Sigmoid colon (tissue), 4 donors: ENCODE measurements at regions not wholly inside any gene's neighbourhood (a gene's known extent, or its start where the extent isn't known, plus 50 kb on each side); places are given as distances from the start of the nearest gene placed in this dataset.

Experiments
- CTCF ChIP-seq, 4 experiments: fragments of 450-650 bp in 3 of 4; fragments of 200-600 bp in 1 of 4; IDR thresholded peaks; one replicate each; pipeline ENCODE4 v1.5.1; 2016 to 2019; ENCODE audit warnings: antibody characterized with exemption in 4 of 4, mild to moderate bottlenecking in 3 of 4, moderate library complexity in 2 of 4
- EP300 ChIP-seq, 4 donors: sonication (generic); formaldehyde crosslinking; IDR thresholded peaks; one replicate each; pipeline ENCODE4 v1.6.1; 2017; ENCODE audit warnings: antibody characterized with exemption in 4 of 4
- POLR2A ChIP-seq, 2 donors: fragments of 450-650 bp; IDR thresholded peaks; one replicate each; pipeline ENCODE4 v1.6.1; 2016; ENCODE audit warnings: antibody characterized with exemption in 2 of 2, mild to moderate bottlenecking in 2 of 2, moderate library complexity in 2 of 2
- POLR2AphosphoS5 ChIP-seq, 4 donors: sonication (generic); formaldehyde crosslinking; IDR thresholded peaks; one replicate each; pipeline ENCODE4 v1.6.1; 2017; ENCODE audit warnings: antibody characterized with exemption in 4 of 4

GRCh38 chr18:75533950-75534349, 106.4 kb upstream of the SMIM21 start:
- TF ChIP-seq CTCF (IDR thresholded peaks at IDR 0.05) (no peak), POLR2A (IDR thresholded peaks at IDR 0.05) (no peak), POLR2AphosphoS5 (IDR thresholded peaks at IDR 0.05) (no peak), EP300 (IDR thresholded peaks at IDR 0.05) (no peak)
